ENCODE measurements at regions not wholly inside any gene's neighbourhood (a gene's known extent, or its start where the extent isn't known, plus 50 kb on each side); places are given as distances from the start of the nearest gene placed in this dataset.

DNA sequence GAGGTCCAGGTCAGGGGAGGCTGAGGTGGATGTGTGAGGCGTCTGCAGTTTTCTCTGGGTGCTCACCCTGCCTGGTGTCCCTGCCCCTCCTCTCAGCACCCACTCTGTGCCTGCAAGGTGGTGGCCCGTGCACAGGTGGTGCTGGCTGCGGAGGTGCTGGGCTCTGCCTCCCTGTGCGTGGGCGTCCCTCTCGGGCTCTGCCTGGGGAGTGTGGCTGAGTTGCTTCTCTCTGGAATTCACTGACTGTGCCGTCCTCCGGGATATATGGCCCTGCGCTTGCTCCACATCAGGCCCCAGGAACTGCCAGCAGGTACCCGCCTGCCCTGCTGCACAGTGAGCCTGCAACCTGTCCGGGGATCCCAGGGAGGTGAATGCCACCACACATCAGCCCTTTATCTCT is 379.1 kb downstream of the TMEM121 start:
- FAIRE-seq = no peak
- Histone ChIP-seq H3K79me2 (ENCODE audit: control insufficient read depth, insufficient read depth, low read length) (no peaks in the 10 kb centered on the region), H3K4me1 (ENCODE audit: control insufficient read depth, extremely low read depth, insufficient read depth, low read length) (no peaks in the 10 kb centered on the region), H3K4me3 (replicated peaks in 1 of 3; ENCODE audit: insufficient read depth in 1 of 3, low read depth in 1 of 3, low read length in 3 of 3) (no peak overlapping the region), H2AFZ (ENCODE audit: low read depth, low read length) (no peak overlapping the region), H3K9ac (replicated peaks; ENCODE audit: extremely low read depth, insufficient read depth, low read length) (no peak overlapping the region), H3K4me2 (ENCODE audit: insufficient read depth, low read length) (no peak overlapping the region), H3K9me3 (replicated peaks; ENCODE audit: control insufficient read depth, insufficient read depth, low read length) (no peaks in the 10 kb centered on the region), H4K20me1 (replicated peaks; ENCODE audit: control insufficient read depth, extremely low read depth, insufficient read depth, low read length) (no peaks in the 10 kb centered on the region), H3K36me3 (ENCODE audit: control insufficient read depth in 2 of 2, extremely low read depth in 1 of 2, insufficient read depth in 2 of 2, low read length in 2 of 2) (no peaks in the 10 kb centered on the region), H3K27ac (ENCODE audit: insufficient read depth, low read depth, low read length) (no peak overlapping the region), H3K27me3 (ENCODE audit: control insufficient read depth in 2 of 2, insufficient read depth in 2 of 2, low read length in 2 of 2) (no peaks in the 10 kb centered on the region), H3K9me1 (replicated peaks; ENCODE audit: control insufficient read depth, extremely low read depth, insufficient read depth, low read length) (no peaks in the 10 kb centered on the region)
- dilution Hi-C loops (cut with MboI; ENCODE audit: extremely low pct_ligation_motif_present, low sequenced_read_pairs) (no loop called here), intact Hi-C loops (cut with micrococcal nuclease) (no loop called here)
- DNase-seq (ENCODE audit: low read depth, low spot score) = no peak
- ChIA-PET POLR2A (no interaction called here), CTCF (no interaction called here)
- BruUV-seq (replicated peaks) = no TSS peak
- TF ChIP-seq GATA2 (IDR thresholded peaks at IDR 0.05; ENCODE audit: insufficient read depth, insufficient read length, low read depth, low read length) (no peak), EZH2 (IDR thresholded peaks at IDR 0.05; ENCODE audit: borderline replicate concordance, low read depth, low read length, severe bottlenecking) (no peak), MAX (IDR thresholded peaks at IDR 0.05; ENCODE audit: insufficient read depth, insufficient read length) (no peak), POLR2AphosphoS5 (IDR thresholded peaks at IDR 0.05; ENCODE audit: insufficient read depth, low read depth, low read length) (no peak), POLR2A (IDR thresholded peaks at IDR 0.05; ENCODE audit: low read depth, low read length) (no peak)

GRCh38 chr14:105907276-105907675 is 380.9 kb downstream of the TMEM121 start:
- Histone ChIP-seq H3K4me3 (replicated peaks in 1 of 3; ENCODE audit: insufficient read depth in 1 of 3, low read depth in 1 of 3, low read length in 3 of 3) (no peak overlapping the region), H3K27me3 (ENCODE audit: control insufficient read depth in 2 of 2, insufficient read depth in 2 of 2, low read length in 2 of 2) (no peaks in the 10 kb centered on the region), H2AFZ (ENCODE audit: low read depth, low read length) (no peak overlapping the region), H3K27ac (ENCODE audit: insufficient read depth, low read depth, low read length) (no peak overlapping the region), H4K20me1 (replicated peaks; ENCODE audit: control insufficient read depth, extremely low read depth, insufficient read depth, low read length) (no peaks in the 10 kb centered on the region), H3K9me3 (replicated peaks; ENCODE audit: control insufficient read depth, insufficient read depth, low read length) (no peaks in the 10 kb centered on the region), H3K9ac (replicated peaks; ENCODE audit: extremely low read depth, insufficient read depth, low read length) (no peak overlapping the region), H3K9me1 (replicated peaks; ENCODE audit: control insufficient read depth, extremely low read depth, insufficient read depth, low read length) (no peaks in the 10 kb centered on the region), H3K36me3 (ENCODE audit: control insufficient read depth in 2 of 2, extremely low read depth in 1 of 2, insufficient read depth in 2 of 2, low read length in 2 of 2) (no peaks in the 10 kb centered on the region), H3K79me2 (ENCODE audit: control insufficient read depth, insufficient read depth, low read length) (no peaks in the 10 kb centered on the region), H3K4me2 (ENCODE audit: insufficient read depth, low read length) (no peak overlapping the region), H3K4me1 (ENCODE audit: control insufficient read depth, extremely low read depth, insufficient read depth, low read length) (no peaks in the 10 kb centered on the region)
- CTCF ChIA-PET = no interaction called here
- FAIRE-seq = no peak
- no peak for DNase-seq (ENCODE audit: low read depth, low spot score)
- dilution Hi-C loops (cut with MboI; ENCODE audit: extremely low pct_ligation_motif_present, low sequenced_read_pairs) (no loop called here), intact Hi-C loops (cut with micrococcal nuclease) (no loop called here)
- no TSS peak for BruUV-seq (replicated peaks)
- POLR2A ChIA-PET = no interaction called here
- TF ChIP-seq POLR2AphosphoS5 (IDR thresholded peaks at IDR 0.05; ENCODE audit: insufficient read depth, low read depth, low read length) (no peak), FOS (IDR thresholded peaks at IDR 0.05; ENCODE audit: borderline replicate concordance, insufficient read depth, low read length) (no peak), GATA2 (IDR thresholded peaks at IDR 0.05; ENCODE audit: insufficient read depth, insufficient read length, low read depth, low read length) (no peak), EZH2 (IDR thresholded peaks at IDR 0.05; ENCODE audit: borderline replicate concordance, low read depth, low read length, severe bottlenecking) (no peak), JUN (IDR thresholded peaks at IDR 0.05; ENCODE audit: borderline replicate concordance, insufficient read depth, insufficient read length, low read depth) (no peak), POLR2A (IDR thresholded peaks at IDR 0.05; ENCODE audit: low read depth, low read length) (no peak), MYC (IDR thresholded peaks at IDR 0.05; ENCODE audit: low read depth, low read length) (no peak), CTCF (IDR thresholded peaks at IDR 0.05; ENCODE audit: extremely low read depth in 1 of 2, insufficient read depth in 1 of 2, low read depth in 1 of 2, low read length in 2 of 2) (no peak), MAX (IDR thresholded peaks at IDR 0.05; ENCODE audit: insufficient read depth, insufficient read length) (no peak)

All from endothelial cell of umbilical vein (primary cell).